ENCODE measurements at regions not wholly inside any gene's neighbourhood (a gene's known extent, or its start where the extent isn't known, plus 50 kb on each side); places are given as distances from the start of the nearest gene placed in this dataset.

DNA sequence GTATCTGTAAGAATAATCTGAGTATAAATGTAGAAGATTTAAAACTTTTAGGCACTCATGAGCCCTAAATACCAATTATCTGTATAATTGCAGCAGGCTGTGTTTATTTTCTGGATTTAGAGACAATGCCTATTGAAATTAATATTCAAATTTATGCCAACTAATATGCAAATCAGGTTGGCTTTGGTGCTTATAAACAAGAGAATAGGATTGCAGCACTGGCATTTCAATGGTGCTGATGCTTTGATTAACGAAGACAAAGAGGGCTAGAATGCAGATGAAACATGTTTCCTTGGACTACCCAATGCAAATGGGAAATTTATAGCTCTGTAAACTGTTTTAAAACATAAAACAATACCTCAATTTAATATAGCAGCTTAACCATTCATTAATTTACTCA lies 70.7 kb upstream of the GATB start:
- Mint-ChIP-seq H3K36me3 (no peaks in the 10 kb centered on the region), H3K9me3 (no peaks in the 10 kb centered on the region), H3K27ac (no peak overlapping the region), H3K4me3 (no peak overlapping the region), H3K4me1 (no peaks in the 10 kb centered on the region)
- DNase-seq (ENCODE audit: low spot score in 2 of 2) (no peak), ATAC-seq (no peak)

DNA sequence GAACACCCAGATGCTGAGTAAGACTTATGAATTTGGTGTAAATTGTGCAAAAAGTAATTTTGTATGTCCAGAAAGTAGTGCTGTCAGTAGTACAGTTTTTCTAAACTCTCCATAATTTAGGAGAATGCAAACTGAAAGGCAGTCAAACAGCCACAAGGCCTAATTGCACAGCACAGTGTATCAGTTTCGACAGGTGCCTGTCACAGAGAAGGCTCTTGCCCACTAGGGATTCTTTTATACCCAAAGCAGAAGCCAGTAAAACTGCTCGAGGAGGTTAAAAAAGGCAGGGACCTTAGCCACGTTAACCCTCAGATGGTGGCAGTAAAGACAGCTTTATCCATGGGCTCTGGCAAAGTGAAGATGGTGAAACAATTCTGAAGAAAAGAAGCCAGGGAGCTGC lies 69.4 kb upstream of the GATB start:
- DNase-seq (ENCODE audit: low spot score in 2 of 2): no peak
- Mint-ChIP-seq H3K36me3 (no peaks in the 10 kb centered on the region), H3K4me1 (no peaks in the 10 kb centered on the region), H3K4me3 (no peak overlapping the region), H3K9me3 (no peaks in the 10 kb centered on the region), H3K27ac (no peak overlapping the region)
- no peak for ATAC-seq

DNA sequence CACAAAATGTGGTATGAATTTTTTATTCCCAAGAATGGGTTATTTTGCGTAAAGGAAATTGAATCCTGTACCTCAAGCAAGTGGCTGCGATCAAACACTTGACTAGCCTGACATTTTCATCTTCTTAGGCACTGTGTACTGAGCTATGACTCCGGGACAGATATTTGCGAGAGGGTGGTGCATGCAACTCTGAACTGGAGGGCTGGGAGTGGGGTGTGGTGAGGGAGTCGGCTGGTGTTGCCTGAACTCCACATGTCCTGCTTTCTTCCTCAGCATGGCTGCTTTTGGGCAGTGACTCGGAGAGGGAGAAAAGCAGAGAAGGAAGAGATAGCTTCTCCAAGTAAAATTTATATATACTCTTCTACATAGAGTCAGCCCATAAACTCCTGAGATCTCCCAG lies 68.5 kb upstream of the GATB start:
- Mint-ChIP-seq H3K36me3 (no peaks in the 10 kb centered on the region), H3K27ac (no peak overlapping the region), H3K9me3 (no peaks in the 10 kb centered on the region), H3K4me3 (no peak overlapping the region), H3K4me1 (no peaks in the 10 kb centered on the region)
- no peak for ATAC-seq
- no peak for DNase-seq (ENCODE audit: low spot score in 2 of 2)

DNA sequence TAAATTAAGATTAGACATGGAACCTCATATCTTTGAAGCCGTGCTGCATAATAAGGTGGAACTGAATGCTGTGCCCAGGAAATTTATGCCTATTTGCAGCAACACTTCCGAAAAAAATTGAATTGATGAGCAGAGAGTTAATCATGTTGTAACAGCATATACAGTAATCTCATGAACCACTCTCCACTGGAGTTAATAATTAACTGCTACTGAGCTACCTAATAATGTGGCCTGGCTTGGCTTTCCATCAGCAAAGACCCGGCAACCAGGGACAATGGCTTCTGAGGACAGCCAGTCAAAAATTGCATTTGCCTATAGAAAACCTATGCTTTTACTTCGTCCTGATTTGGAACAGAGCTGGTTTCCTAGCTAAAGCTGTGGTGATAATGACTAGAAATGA lies 63.8 kb upstream of the GATB start:
- no peak for DNase-seq (ENCODE audit: low spot score in 2 of 2)
- no peaks in the 10 kb centered on the region for H3K9me3 Mint-ChIP-seq
- H3K4me1 Mint-ChIP-seq: no peaks in the 10 kb centered on the region
- no peak overlapping the region for H3K27ac Mint-ChIP-seq
- ATAC-seq: no peak
- no peak overlapping the region for H3K4me3 Mint-ChIP-seq
- no peaks in the 10 kb centered on the region for H3K36me3 Mint-ChIP-seq

DNA sequence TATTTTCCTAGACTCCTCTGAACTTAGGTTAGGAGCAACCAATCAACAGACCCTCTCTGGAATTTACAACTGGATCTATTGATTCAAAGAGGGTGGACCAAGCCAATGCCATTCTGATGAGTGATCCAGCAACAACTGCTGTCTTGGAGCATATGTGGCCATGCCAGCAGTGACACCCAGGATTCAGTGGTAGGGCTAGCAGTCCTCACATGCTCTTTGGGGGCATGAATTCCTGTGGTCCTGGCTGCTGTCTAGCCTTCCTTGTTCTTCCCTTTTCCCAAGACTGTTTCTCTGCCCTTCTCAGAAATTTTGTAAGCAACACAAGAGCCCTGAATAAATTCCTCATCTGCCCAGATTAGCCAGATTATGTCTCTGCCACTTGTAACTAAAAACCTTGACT lies 61.5 kb upstream of the GATB start:
- no peak for ATAC-seq
- DNase-seq (ENCODE audit: low spot score in 2 of 2): no peak
- Mint-ChIP-seq H3K4me3 (no peak overlapping the region), H3K36me3 (no peaks in the 10 kb centered on the region), H3K4me1 (no peaks in the 10 kb centered on the region), H3K27ac (no peak overlapping the region), H3K9me3 (no peaks in the 10 kb centered on the region)

DNA sequence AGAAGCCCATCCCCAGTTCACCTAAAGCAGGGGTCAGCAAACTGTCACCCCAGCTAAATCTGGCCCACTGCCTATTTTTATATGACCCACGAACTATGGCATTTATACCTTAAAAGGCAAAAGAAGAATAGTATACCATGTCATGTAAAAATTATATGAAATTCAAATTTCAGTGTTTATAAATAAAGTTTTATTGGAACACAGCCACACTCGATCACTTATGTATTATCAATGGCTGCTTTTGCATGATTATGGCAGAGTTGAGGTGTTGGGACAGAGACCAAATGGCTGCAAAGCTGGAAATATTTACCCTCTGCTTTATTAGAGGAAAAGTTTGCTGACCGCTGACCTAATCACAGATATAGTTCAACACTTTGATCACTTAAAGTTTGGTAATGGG lies 59.2 kb upstream of the GATB start:
- Mint-ChIP-seq H3K36me3 (no peaks in the 10 kb centered on the region), H3K4me3 (no peak overlapping the region), H3K9me3 (no peaks in the 10 kb centered on the region), H3K27ac (no peak overlapping the region), H3K4me1 (no peaks in the 10 kb centered on the region)
- ATAC-seq (no peak), DNase-seq (ENCODE audit: low spot score in 2 of 2) (no peak)

DNA sequence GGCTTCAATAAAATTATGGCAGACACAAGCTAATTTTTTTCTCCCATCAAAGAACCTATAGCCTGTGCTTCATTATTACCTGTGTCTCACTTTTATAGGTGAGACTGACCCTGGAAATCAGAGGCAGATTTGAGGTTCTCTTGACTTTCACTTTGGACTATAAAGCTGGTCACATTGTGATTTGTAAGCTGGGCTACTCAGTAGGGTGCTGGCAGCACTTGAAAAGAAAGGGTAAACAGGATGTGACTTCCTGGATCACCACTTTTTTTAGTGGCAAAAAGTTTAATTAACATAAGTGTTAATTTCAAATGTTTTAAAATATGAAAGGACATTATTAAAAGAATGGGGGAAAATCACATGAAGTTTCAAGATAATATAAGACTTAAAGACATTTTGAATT lies 50.6 kb upstream of the GATB start:
- Mint-ChIP-seq H3K36me3 (no peaks in the 10 kb centered on the region), H3K4me1 (no peaks in the 10 kb centered on the region), H3K27ac (no peak overlapping the region), H3K9me3 (no peaks in the 10 kb centered on the region), H3K4me3 (no peak overlapping the region)
- ATAC-seq: no peak
- no peak for DNase-seq (ENCODE audit: low spot score in 2 of 2)
